ENCODE measurements at regions not wholly inside any gene's neighbourhood (a gene's known extent, or its start where the extent isn't known, plus 50 kb on each side); places are given as distances from the start of the nearest gene placed in this dataset.

DNA sequence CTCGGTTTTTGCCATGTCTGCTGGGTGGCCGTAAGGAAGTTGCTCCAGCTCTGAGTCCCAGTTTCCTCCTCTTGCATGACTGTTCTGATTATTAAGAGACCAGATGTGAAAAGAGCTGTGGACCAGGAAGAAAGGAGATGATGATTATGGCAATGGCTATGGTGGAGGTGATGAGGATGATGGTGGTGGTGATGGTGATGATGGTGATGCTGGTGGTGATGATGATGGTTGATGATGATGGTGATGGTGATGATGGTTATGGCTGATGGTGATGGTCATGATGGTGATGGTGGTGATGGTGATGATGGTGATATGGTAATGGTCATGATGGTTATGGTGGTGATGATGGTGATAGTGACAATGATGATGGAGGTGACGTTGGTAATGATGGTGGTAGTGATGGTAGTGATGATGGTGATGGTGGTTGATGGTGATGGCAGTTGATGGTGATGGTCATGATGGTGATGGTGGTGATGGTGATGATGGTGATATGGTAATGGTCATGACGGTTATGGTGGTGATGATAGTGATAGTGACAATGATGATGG is 107.8 kb upstream of the NKX1-1 start:
- TF ChIP-seq, protein P1, sequence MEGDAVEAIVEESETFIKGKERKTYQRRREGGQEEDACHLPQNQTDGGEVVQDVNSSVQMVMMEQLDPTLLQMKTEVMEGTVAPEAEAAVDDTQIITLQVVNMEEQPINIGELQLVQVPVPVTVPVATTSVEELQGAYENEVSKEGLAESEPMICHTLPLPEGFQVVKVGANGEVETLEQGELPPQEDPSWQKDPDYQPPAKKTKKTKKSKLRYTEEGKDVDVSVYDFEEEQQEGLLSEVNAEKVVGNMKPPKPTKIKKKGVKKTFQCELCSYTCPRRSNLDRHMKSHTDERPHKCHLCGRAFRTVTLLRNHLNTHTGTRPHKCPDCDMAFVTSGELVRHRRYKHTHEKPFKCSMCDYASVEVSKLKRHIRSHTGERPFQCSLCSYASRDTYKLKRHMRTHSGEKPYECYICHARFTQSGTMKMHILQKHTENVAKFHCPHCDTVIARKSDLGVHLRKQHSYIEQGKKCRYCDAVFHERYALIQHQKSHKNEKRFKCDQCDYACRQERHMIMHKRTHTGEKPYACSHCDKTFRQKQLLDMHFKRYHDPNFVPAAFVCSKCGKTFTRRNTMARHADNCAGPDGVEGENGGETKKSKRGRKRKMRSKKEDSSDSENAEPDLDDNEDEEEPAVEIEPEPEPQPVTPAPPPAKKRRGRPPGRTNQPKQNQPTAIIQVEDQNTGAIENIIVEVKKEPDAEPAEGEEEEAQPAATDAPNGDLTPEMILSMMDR (IDR thresholded peaks at IDR 0.05; ENCODE audit: borderline replicate concordance, extremely low read depth, low read length, poor library complexity, severe bottlenecking), result no peak
- TF ChIP-seq EZH2 (IDR thresholded peaks at IDR 0.05; ENCODE audit: borderline replicate concordance, low read depth, low read length, severe bottlenecking), result no peak
